ENCODE measurements at regions not wholly inside any gene's neighbourhood (a gene's known extent, or its start where the extent isn't known, plus 50 kb on each side); places are given as distances from the start of the nearest gene placed in this dataset.
"Not testable (repeated sequence)": the region's sequence is repeated elsewhere in the genome, so short reads cannot be mapped to it uniquely, and the experiment has no call there.

- no peak for DNase-seq (ENCODE audit: low read depth)
These were observed 87.7 kb downstream of the RTP5 start for GRCh38 chr2:241957276-241957675.

GRCh38 chr2:241958818-241959545, 89.5 kb downstream of the RTP5 start:
- no peak for DNase-seq (ENCODE audit: low read depth)

GRCh38 chr2:241959751-241960269, 90.3 kb downstream of the RTP5 start:
- DNase-seq (ENCODE audit: low read depth) = no peak

GRCh38 chr2:241961454-241961853, 91.9 kb downstream of the RTP5 start:
- no peak for DNase-seq (ENCODE audit: low read depth)

GRCh38 chr2:241964133-241964532, 94.6 kb downstream of the RTP5 start:
- DNase-seq (ENCODE audit: low read depth) = no peak

GRCh38 chr2:241965931-241966412, 96.4 kb downstream of the RTP5 start:
- no peak for DNase-seq (ENCODE audit: low read depth)

GRCh38 chr2:241966647-241967466, 97.3 kb downstream of the RTP5 start:
- DNase-seq (ENCODE audit: low read depth) = no peak

- DNase-seq (ENCODE audit: low read depth) = no peak
These were observed 98.1 kb downstream of the RTP5 start for GRCh38 chr2:241967467-241968144.

GRCh38 chr2:241968417-241968816, 98.9 kb downstream of the RTP5 start:
- no peak for DNase-seq (ENCODE audit: low read depth)

GRCh38 chr2:241969182-241969581, 99.7 kb downstream of the RTP5 start:
- DNase-seq (ENCODE audit: low read depth) = not testable (repeated sequence)

- DNase-seq (ENCODE audit: low read depth) = no peak
These were observed 101.2 kb downstream of the RTP5 start for GRCh38 chr2:241970716-241971115.

GRCh38 chr2:241974096-241974495, 104.6 kb downstream of the RTP5 start:
- no peak for DNase-seq (ENCODE audit: low read depth)

- no peak for DNase-seq (ENCODE audit: low read depth)
These were observed 105.5 kb downstream of the RTP5 start for GRCh38 chr2:241974851-241975592.

GRCh38 chr2:241975593-241976284, 106.2 kb downstream of the RTP5 start:
- DNase-seq (ENCODE audit: low read depth) = no peak

- DNase-seq (ENCODE audit: low read depth) = no peak
These were observed 106.8 kb downstream of the RTP5 start for GRCh38 chr2:241976296-241976695.

GRCh38 chr2:241977557-241978300, 108.2 kb downstream of the RTP5 start:
- no peak for DNase-seq (ENCODE audit: low read depth)

GRCh38 chr2:241978670-241979069, 109.1 kb downstream of the RTP5 start:
- DNase-seq (ENCODE audit: low read depth) = no peak

- no peak for DNase-seq (ENCODE audit: low read depth)
These were observed 110.7 kb downstream of the RTP5 start for GRCh38 chr2:241980193-241980592.

- DNase-seq (ENCODE audit: low read depth) = no peak
These were observed 111.7 kb downstream of the RTP5 start for GRCh38 chr2:241981076-241981700.
